OCI-LY1 (cell line): ENCODE measurements at regions not wholly inside any gene's neighbourhood (a gene's known extent, or its start where the extent isn't known, plus 50 kb on each side); places are given as distances from the start of the nearest gene placed in this dataset.

Experiments used
- CTCF ChIP-seq: fragments of 200-600 bp; sonication (generic), shearing (Covaris generic); IDR thresholded peaks from 2 replicates; pipeline ENCODE4 v1.5.1; 2017; ENCODE audit warnings: mild to moderate bottlenecking, antibody characterized with exemption, low read length, moderate library complexity, mixed read lengths
- EZH2 ChIP-seq: fragments of 200-600 bp; sonication (generic), shearing (Covaris generic); IDR thresholded peaks from 2 replicates; pipeline ENCODE4 v1.8.0; 2017; ENCODE audit warnings: borderline replicate concordance, mixed run types, mild to moderate bottlenecking, antibody characterized with exemption, low read length, moderate library complexity, mixed read lengths

GRCh38 chr11:27806122-27806521 lies 105.9 kb upstream of the BDNF start:
- TF ChIP-seq CTCF (no peak), EZH2 (no peak)
